SK-N-MC (cell line): ENCODE measurements at regions not wholly inside any gene's neighbourhood (a gene's known extent, or its start where the extent isn't known, plus 50 kb on each side); places are given as distances from the start of the nearest gene placed in this dataset.

Experiments
- EZH2 ChIP-seq: fragments of 200-600 bp; sonication (generic); IDR thresholded peaks from one replicate; pipeline ENCODE4 v1.6.1; 2017; ENCODE audit warnings: antibody characterized with exemption
- FOXP2 ChIP-seq: optimal IDR thresholded peaks from 2 replicates; pipeline ENCODE3; 2011; ENCODE audit warnings: mild to moderate bottlenecking, moderate library complexity; ENCODE audit not compliant: insufficient read depth; ENCODE audit errors: extremely low read length, control extremely low read depth
- POLR2AphosphoS5 ChIP-seq: IDR thresholded peaks from 2 replicates; pipeline ENCODE4 v1.6.1; 2012; ENCODE audit warnings: mild to moderate bottlenecking, low read depth, low read length, borderline replicate concordance

DNA sequence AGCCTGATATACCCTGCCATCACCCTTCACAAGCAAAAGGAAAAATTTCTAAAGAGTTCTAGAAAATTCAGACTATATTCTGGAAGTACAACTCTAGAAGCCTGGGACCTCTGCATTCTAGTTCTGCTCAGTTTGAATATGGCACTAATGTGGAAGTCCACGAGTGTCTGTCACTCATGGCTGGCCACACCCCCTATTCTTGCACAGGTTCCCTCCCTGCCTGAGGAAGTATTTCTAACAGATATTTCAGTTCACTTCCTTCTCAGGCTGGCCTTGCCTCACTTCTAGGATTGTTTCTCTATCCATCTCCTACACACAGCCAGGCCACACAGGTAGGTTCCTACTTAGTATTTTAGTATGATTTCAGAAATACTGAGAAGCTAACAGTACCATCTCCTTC lies 67.4 kb downstream of the PHLDA1 start:
- TF ChIP-seq EZH2 (no peak), POLR2AphosphoS5 (no peak), FOXP2 (no peak)
